ENCODE measurements at regions not wholly inside any gene's neighbourhood (a gene's known extent, or its start where the extent isn't known, plus 50 kb on each side); places are given as distances from the start of the nearest gene placed in this dataset.

GRCh38 chr7:88396948-88397322 lies 90.2 kb upstream of the STEAP4 start:
- no peaks in the 10 kb centered on the region for H3K9me3 ChIP-seq
- TF ChIP-seq CTCF (IDR thresholded peaks at IDR 0.05): no peak
- no peaks in the 10 kb centered on the region for H3K4me1 ChIP-seq (ENCODE audit: insufficient read depth)
- no peak overlapping the region for H3K4me3 ChIP-seq
- DNase-seq: no peak
- H3K36me3 ChIP-seq: no peaks in the 10 kb centered on the region
- H3K27me3 ChIP-seq: no peaks in the 10 kb centered on the region
- intact Hi-C loops (cut with DNase I): no loop called here
- H3K27ac ChIP-seq: no peak overlapping the region

GRCh38 chr7:88396295-88396947 lies 89.7 kb upstream of the STEAP4 start:
- intact Hi-C loops (cut with DNase I): no loop called here
- DNase-seq: no peak
- TF ChIP-seq POLR2A (IDR thresholded peaks at IDR 0.05): no peak
- no peak for TF ChIP-seq EP300 (IDR thresholded peaks at IDR 0.05)
- no peak for TF ChIP-seq CTCF (IDR thresholded peaks at IDR 0.05)

DNA sequence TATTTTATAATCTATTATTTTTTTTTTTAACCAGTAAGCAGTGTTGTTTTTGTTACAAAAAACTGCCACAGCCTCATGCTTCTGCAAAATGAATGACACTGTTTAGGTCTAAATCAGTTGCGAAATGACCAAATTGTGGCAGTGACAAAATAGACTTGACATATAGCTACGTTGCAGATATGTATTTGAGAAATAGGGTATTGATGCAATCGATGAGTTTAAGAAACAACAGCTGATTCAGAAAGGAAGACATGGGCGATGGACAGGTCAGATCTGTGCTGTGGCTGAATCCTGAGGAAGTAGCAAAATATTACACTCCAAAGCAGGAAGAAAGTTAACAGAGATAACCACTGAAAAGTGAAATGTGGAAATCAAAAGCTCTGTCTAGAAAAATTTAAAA lies 89.0 kb upstream of the STEAP4 start:
- H3K36me3 ChIP-seq: no peaks in the 10 kb centered on the region
- no peak overlapping the region for H3K27ac ChIP-seq
- intact Hi-C loops (cut with DNase I): no loop called here
- H3K4me1 ChIP-seq (ENCODE audit: insufficient read depth): no peaks in the 10 kb centered on the region
- no peak overlapping the region for H3K4me3 ChIP-seq
- TF ChIP-seq EP300 (IDR thresholded peaks at IDR 0.05): no peak
- TF ChIP-seq POLR2A (IDR thresholded peaks at IDR 0.05): no peak
- no peak for TF ChIP-seq CTCF (IDR thresholded peaks at IDR 0.05)
- H3K9me3 ChIP-seq: no peaks in the 10 kb centered on the region
- H3K27me3 ChIP-seq: no peaks in the 10 kb centered on the region
- DNase-seq: no peak
- 74 to 84% (median 83%) methylated on average over 4 of the region's 4 CpGs for WGBS, 3 donors

More at GRCh38 chr7:88396295-88396947, 89.7 kb upstream of the STEAP4 start:
- H3K9me3 ChIP-seq: no peaks in the 10 kb centered on the region
- H3K4me3 ChIP-seq: no peak overlapping the region
- H3K4me1 ChIP-seq (ENCODE audit: insufficient read depth): no peaks in the 10 kb centered on the region
- H3K27ac ChIP-seq: no peak overlapping the region
- 51 to 55% (median 53%) methylated on average over 2 of the region's 2 CpGs for WGBS, 3 donors
- H3K27me3 ChIP-seq: no peaks in the 10 kb centered on the region
- no peaks in the 10 kb centered on the region for H3K36me3 ChIP-seq

DNA sequence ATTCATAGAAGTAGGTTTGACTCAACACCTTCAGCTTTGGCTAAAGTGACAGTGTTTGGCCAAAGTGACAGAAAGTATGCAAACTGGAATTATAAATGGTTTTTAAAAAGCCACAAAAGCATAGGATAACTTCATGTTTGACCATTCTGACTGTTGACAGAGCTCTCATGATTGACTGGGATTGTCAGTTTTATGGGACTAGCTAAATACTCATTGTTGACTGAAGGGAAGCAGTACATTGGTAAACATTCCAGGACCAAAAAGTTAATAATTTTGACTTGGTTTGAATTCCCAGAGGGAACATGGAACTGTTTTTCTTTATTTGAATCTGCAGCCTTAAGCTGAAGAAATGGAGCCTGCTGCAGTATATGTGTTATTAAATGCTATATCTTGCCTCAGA lies 84.6 kb upstream of the STEAP4 start:
- H3K9me3 ChIP-seq: no peaks in the 10 kb centered on the region
- no peak overlapping the region for H3K4me3 ChIP-seq
- H3K36me3 ChIP-seq: no peaks in the 10 kb centered on the region
- H3K4me1 ChIP-seq (ENCODE audit: insufficient read depth): no peaks in the 10 kb centered on the region
- DNase-seq: no peak
- no peaks in the 10 kb centered on the region for H3K27me3 ChIP-seq
- no peak overlapping the region for H3K27ac ChIP-seq
- intact Hi-C loops (cut with DNase I): no loop called here
- TF ChIP-seq POLR2A (IDR thresholded peaks at IDR 0.05): no peak
- TF ChIP-seq EP300 (IDR thresholded peaks at IDR 0.05): no peak
- no peak for TF ChIP-seq CTCF (IDR thresholded peaks at IDR 0.05)

Data from ovary (tissue), 7 donors.